GM12891 (cell line): ENCODE measurements at regions not wholly inside any gene's neighbourhood (a gene's known extent, or its start where the extent isn't known, plus 50 kb on each side); places are given as distances from the start of the nearest gene placed in this dataset.

Experiments used
- PAX5 ChIP-seq: IDR thresholded peaks from 2 replicates; pipeline ENCODE4 v1.6.1; 2011; ENCODE audit warnings: low read length, moderate library complexity, mild to moderate bottlenecking; ENCODE audit not compliant: insufficient read depth, severe bottlenecking
- POLR2A ChIP-seq: IDR thresholded peaks from 2 replicates; pipeline ENCODE4 v1.6.1; 2011; ENCODE audit warnings: low read depth, low read length, control low read depth
- POLR2AphosphoS5 ChIP-seq: IDR thresholded peaks from 2 replicates; pipeline ENCODE4 v1.6.1; 2011; ENCODE audit warnings: low read depth, low read length, control low read depth
- SPI1 ChIP-seq: IDR thresholded peaks from 2 replicates; pipeline ENCODE4 v1.6.1; 2011; ENCODE audit warnings: low read depth, low read length, control low read depth
- TAF1 ChIP-seq: IDR thresholded peaks from 2 replicates; pipeline ENCODE4 v1.6.1; 2011; ENCODE audit warnings: low read depth, low read length, control low read depth

DNA sequence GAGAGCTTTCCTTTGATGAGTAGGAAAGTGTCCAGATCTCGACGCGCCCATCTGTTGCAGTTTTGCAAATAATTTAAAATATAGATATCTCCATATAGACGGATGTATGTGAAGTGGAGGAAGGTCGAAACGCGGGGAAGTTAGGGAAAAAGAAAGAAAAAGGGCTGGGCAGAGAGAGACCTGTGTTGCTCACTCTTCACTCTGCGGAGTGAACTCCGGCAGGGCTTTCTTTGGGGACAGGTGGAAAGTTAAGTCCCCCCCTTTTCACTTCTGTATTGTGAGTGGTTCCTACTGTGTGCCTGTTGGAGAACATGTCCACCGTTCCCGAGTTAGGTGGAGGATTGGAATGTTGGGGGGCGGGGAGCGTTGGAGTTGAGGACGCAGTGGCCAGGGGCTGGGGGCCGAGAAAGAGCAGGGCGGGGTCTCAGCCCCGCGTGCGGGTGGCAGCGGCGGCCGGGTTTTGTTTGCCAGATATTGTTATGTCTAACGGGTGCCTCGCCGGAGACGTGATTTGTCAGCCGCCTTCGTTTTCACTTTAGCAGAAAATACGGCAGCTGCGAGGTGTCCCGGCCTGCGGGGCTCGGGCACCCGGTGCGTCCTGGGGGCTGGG is 145.1 kb upstream of the ZNF536 start:
- TF ChIP-seq TAF1: no peak
- no peak for TF ChIP-seq POLR2AphosphoS5
- TF ChIP-seq POLR2A: no peak
- TF ChIP-seq SPI1: no peak
- TF ChIP-seq PAX5: no peak
